ENCODE measurements at regions not wholly inside any gene's neighbourhood (a gene's known extent, or its start where the extent isn't known, plus 50 kb on each side); places are given as distances from the start of the nearest gene placed in this dataset.

DNA sequence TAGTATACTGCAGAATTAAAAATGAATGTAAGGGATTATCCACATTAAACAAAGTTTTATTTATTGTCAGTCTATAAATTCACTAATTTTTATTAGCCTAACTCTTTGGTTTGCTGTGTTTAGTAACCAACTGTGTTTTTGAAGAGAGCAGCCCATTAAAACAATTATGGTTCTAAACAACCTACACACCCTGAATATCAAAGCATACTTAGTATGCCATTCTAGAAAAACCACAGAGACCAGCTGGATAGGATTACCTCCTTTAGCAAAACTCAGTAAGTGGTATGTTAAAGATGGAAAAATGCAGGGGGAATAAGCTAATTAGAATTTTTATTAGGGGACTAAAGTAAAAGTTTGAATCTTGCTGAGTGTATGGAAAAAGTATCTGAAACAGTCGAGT lies 1981.7 kb upstream of the NUDT12 start:
- H3K36me3 ChIP-seq (ENCODE audit: control insufficient read depth in 2 of 2, insufficient read depth in 1 of 2, low read length in 2 of 2) = no peaks in the 10 kb centered on the region
- POLR2A ChIA-PET = no interaction called here
- H3K27ac ChIP-seq (ENCODE audit: extremely low read depth, low read depth, low read length) = no peak overlapping the region
- H3K4me3 ChIP-seq (ENCODE audit: low read depth, low read length) = no peak overlapping the region
- TF ChIP-seq ZNF664 (tag by site-specific recombination; IDR thresholded peaks at IDR 0.05) = no peak
- no peak for TF ChIP-seq ZNF211 (tag by site-specific recombination; IDR thresholded peaks at IDR 0.05; ENCODE audit: low read depth)
- TF ChIP-seq ZNF785 (tag by site-specific recombination; IDR thresholded peaks at IDR 0.05) = no peak
- no peak for TF ChIP-seq KLF7 (tag by site-specific recombination; IDR thresholded peaks at IDR 0.05; ENCODE audit: borderline replicate concordance)
- no peak for TF ChIP-seq ZNF654 (tag by site-specific recombination; IDR thresholded peaks at IDR 0.05; ENCODE audit: low read depth)
- TF ChIP-seq ZNF394 (tag by site-specific recombination; IDR thresholded peaks at IDR 0.05; ENCODE audit: borderline replicate concordance) = no peak
- no peak for TF ChIP-seq ZNF37A (tag by site-specific recombination; IDR thresholded peaks at IDR 0.05)
- TF ChIP-seq GLIS1 (tag by site-specific recombination; IDR thresholded peaks at IDR 0.05) = no peak
- no peak for TF ChIP-seq ZNF416 (tag by site-specific recombination; IDR thresholded peaks at IDR 0.05)
- no peak for TF ChIP-seq OSR2 (tag by site-specific recombination; IDR thresholded peaks at IDR 0.05)
- TF ChIP-seq, protein P1, sequence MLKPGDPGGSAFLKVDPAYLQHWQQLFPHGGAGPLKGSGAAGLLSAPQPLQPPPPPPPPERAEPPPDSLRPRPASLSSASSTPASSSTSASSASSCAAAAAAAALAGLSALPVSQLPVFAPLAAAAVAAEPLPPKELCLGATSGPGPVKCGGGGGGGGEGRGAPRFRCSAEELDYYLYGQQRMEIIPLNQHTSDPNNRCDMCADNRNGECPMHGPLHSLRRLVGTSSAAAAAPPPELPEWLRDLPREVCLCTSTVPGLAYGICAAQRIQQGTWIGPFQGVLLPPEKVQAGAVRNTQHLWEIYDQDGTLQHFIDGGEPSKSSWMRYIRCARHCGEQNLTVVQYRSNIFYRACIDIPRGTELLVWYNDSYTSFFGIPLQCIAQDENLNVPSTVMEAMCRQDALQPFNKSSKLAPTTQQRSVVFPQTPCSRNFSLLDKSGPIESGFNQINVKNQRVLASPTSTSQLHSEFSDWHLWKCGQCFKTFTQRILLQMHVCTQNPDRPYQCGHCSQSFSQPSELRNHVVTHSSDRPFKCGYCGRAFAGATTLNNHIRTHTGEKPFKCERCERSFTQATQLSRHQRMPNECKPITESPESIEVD (tag by site-specific recombination; IDR thresholded peaks at IDR 0.05) = no peak
- TF ChIP-seq SCRT1 (tag by site-specific recombination; IDR thresholded peaks at IDR 0.05; ENCODE audit: borderline replicate concordance) = no peak
- CTCF ChIA-PET = no interaction called here
- no peaks in the 10 kb centered on the region for H3K4me1 ChIP-seq (ENCODE audit: control insufficient read depth, insufficient read depth, low read length)
- no peaks in the 10 kb centered on the region for H3K9me3 ChIP-seq (ENCODE audit: control insufficient read depth, insufficient read depth, low read depth, low read length)

DNA sequence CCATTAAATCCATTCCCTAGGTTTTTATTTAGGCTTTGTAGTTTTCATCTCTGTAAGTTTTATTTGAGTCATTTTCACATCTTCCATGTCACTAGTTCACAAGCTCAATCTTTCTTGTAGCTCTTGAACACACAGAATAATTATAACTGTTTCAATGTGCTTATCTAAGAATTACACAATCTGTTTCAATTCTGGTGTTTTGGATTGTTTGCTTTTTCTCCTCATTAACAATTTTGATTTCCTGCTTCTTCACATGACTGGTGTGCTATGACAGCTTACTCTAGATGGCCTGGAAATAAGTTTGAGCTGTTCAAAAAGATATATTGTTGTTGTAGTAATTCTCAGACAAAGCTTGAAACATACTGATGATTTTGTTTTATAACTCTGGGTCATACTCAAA lies 1974.1 kb upstream of the NUDT12 start:
- TF ChIP-seq, protein P2, sequence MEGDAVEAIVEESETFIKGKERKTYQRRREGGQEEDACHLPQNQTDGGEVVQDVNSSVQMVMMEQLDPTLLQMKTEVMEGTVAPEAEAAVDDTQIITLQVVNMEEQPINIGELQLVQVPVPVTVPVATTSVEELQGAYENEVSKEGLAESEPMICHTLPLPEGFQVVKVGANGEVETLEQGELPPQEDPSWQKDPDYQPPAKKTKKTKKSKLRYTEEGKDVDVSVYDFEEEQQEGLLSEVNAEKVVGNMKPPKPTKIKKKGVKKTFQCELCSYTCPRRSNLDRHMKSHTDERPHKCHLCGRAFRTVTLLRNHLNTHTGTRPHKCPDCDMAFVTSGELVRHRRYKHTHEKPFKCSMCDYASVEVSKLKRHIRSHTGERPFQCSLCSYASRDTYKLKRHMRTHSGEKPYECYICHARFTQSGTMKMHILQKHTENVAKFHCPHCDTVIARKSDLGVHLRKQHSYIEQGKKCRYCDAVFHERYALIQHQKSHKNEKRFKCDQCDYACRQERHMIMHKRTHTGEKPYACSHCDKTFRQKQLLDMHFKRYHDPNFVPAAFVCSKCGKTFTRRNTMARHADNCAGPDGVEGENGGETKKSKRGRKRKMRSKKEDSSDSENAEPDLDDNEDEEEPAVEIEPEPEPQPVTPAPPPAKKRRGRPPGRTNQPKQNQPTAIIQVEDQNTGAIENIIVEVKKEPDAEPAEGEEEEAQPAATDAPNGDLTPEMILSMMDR (tag by site-specific recombination; IDR thresholded peaks at IDR 0.05) = no peak
- TF ChIP-seq ZNF416 (tag by site-specific recombination; IDR thresholded peaks at IDR 0.05) (no peak), ZNF157 (tag by site-specific recombination; IDR thresholded peaks at IDR 0.05) (no peak), ZEB2 (tag by site-specific recombination; IDR thresholded peaks at IDR 0.05) (no peak), ZNF677 (tag by site-specific recombination; IDR thresholded peaks at IDR 0.05) (no peak), ZNF654 (tag by site-specific recombination; IDR thresholded peaks at IDR 0.05; ENCODE audit: low read depth) (no peak), ZNF510 (tag by site-specific recombination; IDR thresholded peaks at IDR 0.05; ENCODE audit: insufficient replicate concordance) (no peak), ZNF610 (tag by site-specific recombination; IDR thresholded peaks at IDR 0.05; ENCODE audit: borderline replicate concordance) (no peak), ZNF473 (tag by site-specific recombination; IDR thresholded peaks at IDR 0.05) (no peak), ZNF394 (tag by site-specific recombination; IDR thresholded peaks at IDR 0.05; ENCODE audit: borderline replicate concordance) (no peak), MEIS1 (CRISPR knock-in tag; IDR thresholded peaks at IDR 0.05; ENCODE audit: borderline replicate concordance) (no peak), ZNF596 (tag by site-specific recombination; IDR thresholded peaks at IDR 0.05) (no peak), ZNF24 (tag by site-specific recombination; IDR thresholded peaks at IDR 0.05) (no peak), ZNF837 (tag by site-specific recombination; IDR thresholded peaks at IDR 0.05) (no peak), ZNF792 (tag by site-specific recombination; IDR thresholded peaks at IDR 0.05) (no peak), ZNF423 (tag by site-specific recombination; IDR thresholded peaks at IDR 0.05) (no peak), ZNF626 (tag by site-specific recombination; IDR thresholded peaks at IDR 0.05) (no peak), ZNF324 (tag by site-specific recombination; IDR thresholded peaks at IDR 0.05) (no peak)
- TF ChIP-seq, protein P3, sequence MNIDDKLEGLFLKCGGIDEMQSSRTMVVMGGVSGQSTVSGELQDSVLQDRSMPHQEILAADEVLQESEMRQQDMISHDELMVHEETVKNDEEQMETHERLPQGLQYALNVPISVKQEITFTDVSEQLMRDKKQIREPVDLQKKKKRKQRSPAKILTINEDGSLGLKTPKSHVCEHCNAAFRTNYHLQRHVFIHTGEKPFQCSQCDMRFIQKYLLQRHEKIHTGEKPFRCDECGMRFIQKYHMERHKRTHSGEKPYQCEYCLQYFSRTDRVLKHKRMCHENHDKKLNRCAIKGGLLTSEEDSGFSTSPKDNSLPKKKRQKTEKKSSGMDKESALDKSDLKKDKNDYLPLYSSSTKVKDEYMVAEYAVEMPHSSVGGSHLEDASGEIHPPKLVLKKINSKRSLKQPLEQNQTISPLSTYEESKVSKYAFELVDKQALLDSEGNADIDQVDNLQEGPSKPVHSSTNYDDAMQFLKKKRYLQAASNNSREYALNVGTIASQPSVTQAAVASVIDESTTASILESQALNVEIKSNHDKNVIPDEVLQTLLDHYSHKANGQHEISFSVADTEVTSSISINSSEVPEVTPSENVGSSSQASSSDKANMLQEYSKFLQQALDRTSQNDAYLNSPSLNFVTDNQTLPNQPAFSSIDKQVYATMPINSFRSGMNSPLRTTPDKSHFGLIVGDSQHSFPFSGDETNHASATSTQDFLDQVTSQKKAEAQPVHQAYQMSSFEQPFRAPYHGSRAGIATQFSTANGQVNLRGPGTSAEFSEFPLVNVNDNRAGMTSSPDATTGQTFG (tag by site-specific recombination; IDR thresholded peaks at IDR 0.05; ENCODE audit: borderline replicate concordance) = no peak
- TF ChIP-seq, protein P4, sequence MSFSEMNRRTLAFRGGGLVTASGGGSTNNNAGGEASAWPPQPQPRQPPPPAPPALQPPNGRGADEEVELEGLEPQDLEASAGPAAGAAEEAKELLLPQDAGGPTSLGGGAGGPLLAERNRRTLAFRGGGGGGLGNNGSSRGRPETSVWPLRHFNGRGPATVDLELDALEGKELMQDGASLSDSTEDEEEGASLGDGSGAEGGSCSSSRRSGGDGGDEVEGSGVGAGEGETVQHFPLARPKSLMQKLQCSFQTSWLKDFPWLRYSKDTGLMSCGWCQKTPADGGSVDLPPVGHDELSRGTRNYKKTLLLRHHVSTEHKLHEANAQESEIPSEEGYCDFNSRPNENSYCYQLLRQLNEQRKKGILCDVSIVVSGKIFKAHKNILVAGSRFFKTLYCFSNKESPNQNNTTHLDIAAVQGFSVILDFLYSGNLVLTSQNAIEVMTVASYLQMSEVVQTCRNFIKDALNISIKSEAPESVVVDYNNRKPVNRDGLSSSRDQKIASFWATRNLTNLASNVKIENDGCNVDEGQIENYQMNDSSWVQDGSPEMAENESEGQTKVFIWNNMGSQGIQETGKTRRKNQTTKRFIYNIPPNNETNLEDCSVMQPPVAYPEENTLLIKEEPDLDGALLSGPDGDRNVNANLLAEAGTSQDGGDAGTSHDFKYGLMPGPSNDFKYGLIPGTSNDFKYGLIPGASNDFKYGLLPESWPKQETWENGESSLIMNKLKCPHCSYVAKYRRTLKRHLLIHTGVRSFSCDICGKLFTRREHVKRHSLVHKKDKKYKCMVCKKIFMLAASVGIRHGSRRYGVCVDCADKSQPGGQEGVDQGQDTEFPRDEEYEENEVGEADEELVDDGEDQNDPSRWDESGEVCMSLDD (tag by site-specific recombination; IDR thresholded peaks at IDR 0.05) = no peak
- Histone ChIP-seq H3K36me3 (ENCODE audit: control insufficient read depth in 2 of 2, insufficient read depth in 1 of 2, low read length in 2 of 2) (no peaks in the 10 kb centered on the region), H3K4me3 (ENCODE audit: low read depth, low read length) (no peak overlapping the region), H3K4me1 (ENCODE audit: control insufficient read depth, insufficient read depth, low read length) (no peaks in the 10 kb centered on the region), H3K9me3 (ENCODE audit: control insufficient read depth, insufficient read depth, low read depth, low read length) (no peaks in the 10 kb centered on the region), H3K27ac (ENCODE audit: extremely low read depth, low read depth, low read length) (no peak overlapping the region)
- POLR2A ChIA-PET = no interaction called here
- CTCF ChIA-PET = interaction anchor here (0.7 kb wide), 1 partner anchor 41 kb away, joined by 3 read pairs; no protein-coding TSS in a partner anchor

All from HEK293 (cell line).